Embryonic facial prominence (tissue), 1 donor: ENCODE measurements at regions not wholly inside any gene's neighbourhood (a gene's known extent, or its start where the extent isn't known, plus 50 kb on each side); places are given as distances from the start of the nearest gene placed in this dataset.

Experiments
- DNase-seq: peaks from one replicate; pipeline ENCODE4 v3.0.0-alpha.2; 2016; ENCODE audit errors: extremely low spot score

DNA sequence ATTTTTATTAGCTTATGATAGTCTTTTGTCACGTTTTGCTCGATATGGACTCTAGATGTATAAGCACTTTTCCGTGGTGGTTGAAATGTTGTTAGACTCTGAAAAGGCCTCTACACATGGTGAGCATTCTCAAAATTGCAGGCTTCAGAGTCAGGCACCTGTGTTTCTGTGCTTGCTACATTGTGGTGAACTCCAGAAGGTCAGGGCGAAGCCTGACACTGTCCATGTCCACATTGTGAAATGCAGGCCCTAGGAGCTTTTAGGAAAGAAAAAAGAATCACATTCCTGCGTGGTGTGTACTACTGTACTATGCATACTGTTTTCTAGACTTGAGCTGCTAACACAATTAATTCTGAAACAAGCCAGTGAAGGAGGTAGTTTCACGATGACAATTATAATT, 86.3 kb downstream of the HS3ST1 start:
- no peak for DNase-seq

- no peak for DNase-seq
These were observed 87.2 kb downstream of the HS3ST1 start for GRCh38 chr4:11341337-11342043.

DNA sequence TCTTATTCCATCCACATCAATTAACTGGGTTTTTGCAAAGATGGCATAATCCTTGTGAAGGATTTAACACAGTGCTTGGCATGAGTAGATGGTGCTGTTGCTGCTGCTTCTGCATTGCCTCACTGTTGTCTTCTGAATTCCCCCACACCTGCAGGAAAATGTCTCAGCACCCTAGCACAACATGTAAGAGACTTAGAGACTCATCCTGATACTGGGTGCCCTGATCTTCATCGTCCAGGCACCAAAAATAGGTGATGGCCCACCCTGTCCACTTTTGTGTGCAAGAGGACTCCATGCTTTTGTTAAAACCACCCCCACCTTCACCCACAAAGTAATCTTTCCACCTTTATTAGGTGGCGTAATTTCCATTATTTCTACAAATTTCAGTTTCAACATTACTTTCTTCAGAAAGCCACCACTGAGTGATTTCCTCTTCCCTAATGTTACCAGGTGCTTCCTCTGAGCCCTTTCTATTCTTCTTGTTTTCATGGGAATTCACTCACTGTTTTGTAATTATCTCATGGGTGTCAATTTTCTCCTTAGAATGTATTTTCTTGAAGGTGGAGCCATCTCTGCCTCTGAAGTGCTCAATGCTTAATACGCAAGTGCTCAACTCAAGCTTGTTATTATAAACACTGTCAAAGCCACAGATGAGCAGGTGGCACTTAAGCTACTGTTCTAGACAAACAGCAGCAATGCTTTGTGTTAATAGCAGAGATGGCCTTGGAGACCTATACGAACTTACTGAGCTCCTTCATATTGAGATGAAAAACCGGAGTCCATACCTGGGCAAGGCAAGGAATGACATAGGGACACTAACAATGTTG, 89.5 kb downstream of the HS3ST1 start:
- no peak for DNase-seq

DNA sequence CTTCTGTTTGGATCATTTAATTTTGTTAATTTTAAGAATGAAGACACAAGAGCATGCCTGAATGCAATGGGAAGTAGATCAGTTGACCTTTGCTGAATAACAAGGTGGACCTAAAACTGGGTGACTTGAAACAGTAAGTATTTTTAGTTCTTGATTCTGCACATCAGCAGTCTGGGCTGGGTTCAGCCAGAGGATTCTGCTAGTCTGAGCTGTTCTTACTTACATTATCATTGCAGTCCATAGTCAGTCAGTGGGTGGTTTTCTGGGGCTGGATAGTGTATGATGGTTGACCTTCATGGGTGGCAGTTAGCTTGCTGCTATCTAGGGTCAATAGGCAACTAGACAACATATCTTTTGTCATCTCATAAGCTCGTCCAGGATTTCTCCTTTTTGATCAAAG, 91.4 kb downstream of the HS3ST1 start:
- no peak for DNase-seq

- no peak for DNase-seq
These were observed 92.3 kb downstream of the HS3ST1 start for GRCh38 chr4:11336435-11336834.

DNA sequence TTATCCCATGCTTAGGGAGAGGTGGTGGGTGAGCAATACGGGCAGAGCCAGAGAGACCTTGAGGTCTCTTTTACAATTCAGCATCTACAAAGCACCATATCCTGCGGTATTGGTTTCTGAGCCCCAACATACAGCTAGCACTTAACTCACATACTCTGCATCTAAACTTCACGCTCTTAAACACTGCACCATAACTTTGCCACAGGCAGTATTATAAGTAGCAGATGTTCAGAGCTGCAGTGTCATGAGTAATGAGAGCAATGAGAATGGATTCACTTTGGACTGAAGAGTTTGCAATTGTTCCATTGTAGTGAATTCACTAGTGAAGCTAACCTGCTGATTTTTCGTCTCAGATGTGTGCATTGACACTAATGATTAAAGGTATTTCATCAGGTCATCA, 93.8 kb downstream of the HS3ST1 start:
- no peak for DNase-seq

- DNase-seq, result no peak
These were observed 100.3 kb downstream of the HS3ST1 start for GRCh38 chr4:11328401-11328800.

DNA sequence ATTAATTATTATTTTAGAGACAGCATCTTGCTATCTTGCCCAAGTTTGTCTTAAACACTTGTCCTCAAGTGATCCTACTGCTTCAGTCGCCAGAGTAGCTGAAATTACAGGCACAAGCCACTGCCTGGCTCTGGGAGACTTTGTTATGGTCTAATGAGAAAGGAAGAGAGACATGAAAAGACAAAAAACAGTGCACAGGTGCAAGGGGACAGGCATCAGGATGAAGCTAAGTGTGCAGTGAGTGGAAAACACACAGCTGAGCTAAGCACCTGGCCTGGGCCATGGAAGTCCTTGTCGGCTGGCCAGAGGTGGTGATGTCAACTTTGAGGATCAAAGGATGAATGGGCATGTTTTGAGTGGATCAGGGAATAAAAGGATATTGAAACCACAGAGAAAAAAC, 102.7 kb downstream of the HS3ST1 start:
- DNase-seq, result no peak

- DNase-seq, result no peak
These were observed 104.9 kb downstream of the HS3ST1 start for GRCh38 chr4:11323771-11324170.

GRCh38 chr4:11313157-11313943, 115.3 kb downstream of the HS3ST1 start:
- no peak for DNase-seq

GRCh38 chr4:11312389-11312788, 116.3 kb downstream of the HS3ST1 start:
- no peak for DNase-seq

DNA sequence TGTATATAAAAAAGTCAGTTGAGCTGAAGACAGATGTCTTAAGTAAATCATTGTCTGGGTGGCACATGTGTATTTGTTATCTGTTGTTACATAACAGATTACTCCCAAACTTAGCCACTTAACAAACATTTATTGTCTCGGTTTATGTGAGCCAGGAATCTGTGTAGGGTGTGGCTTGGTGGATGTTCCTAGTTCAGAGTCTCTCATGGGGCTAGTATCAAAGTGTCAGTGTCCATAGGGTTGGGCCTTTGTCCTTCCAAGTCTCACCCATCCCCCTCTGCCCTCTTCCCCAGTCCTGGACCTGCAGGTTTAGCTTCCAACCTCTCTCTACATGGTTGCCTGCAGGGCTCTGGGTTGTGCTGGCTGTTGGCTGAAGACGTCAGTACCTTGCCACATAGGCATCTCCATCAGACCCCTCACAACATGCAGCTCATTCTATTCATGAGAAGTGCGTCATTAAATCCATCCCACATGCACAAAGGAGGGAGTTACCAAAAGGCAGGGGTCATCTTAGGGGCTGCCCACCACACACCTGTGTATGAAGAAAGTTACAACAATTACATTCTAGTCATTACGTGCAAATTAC, 127.5 kb downstream of the HS3ST1 start:
- DNase-seq, result no peak

DNA sequence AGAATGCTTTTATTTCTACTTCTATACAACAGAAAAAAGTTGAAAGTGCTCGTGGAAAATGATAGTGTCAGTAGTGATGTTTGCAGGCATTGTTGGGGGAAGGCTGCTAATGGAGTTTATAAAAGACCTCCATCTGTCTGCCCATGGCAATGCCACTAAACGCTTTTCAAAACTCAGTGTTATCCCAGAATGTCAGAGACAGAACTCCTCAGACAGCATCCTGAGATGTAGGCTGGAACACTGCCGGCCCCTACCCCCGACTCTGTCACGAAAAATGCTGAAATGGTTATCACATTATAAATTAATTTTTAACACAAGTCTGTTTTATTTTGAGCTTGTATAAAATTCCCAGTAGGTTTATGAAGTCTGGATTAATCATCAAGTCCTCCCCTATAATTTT, 128.9 kb downstream of the HS3ST1 start:
- no peak for DNase-seq

GRCh38 chr4:11299016-11299415, 129.7 kb downstream of the HS3ST1 start:
- no peak for DNase-seq

DNA sequence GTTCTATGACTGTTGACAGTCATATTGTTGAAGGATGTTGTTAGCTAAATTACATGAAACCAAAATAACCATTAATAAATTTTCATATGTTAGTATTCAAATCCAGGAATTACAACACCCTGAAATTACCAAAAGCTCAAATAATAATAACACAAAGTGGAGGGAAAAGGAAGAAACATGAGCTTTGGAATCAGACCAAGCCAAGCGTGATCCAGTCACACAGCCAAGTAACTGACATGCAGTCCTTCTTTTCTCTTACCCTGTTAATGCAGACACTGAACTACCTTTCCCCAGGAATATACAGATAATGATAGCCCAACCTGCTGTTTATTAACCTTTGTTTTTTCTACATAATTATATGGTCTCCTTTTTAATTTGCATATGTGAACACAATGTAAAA, 130.2 kb downstream of the HS3ST1 start:
- no peak for DNase-seq

- DNase-seq, result no peak
These were observed 131.1 kb downstream of the HS3ST1 start for GRCh38 chr4:11297627-11298026.

DNA sequence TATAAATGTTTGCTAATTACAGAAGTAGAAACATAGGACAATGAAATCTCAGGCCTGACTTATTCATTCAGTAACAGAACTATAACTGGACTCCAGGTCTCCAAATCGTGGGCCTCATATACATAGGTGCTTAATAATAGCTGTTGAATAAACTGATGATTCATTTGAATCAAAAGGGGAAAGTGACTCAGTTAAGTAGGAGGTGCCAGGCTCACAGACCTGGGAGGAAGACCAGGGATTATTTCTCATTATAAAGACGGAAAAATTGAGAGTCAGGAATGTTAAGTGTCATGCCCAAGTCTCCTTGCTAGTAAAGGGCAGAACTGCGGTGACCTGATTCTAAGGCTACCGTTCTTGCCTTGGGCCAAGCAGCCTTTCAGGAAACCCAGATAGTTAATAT, 131.5 kb downstream of the HS3ST1 start:
- DNase-seq, result no peak

- DNase-seq, result no peak
These were observed 134.8 kb downstream of the HS3ST1 start for GRCh38 chr4:11293866-11294265.

GRCh38 chr4:11287055-11287454, 141.6 kb downstream of the HS3ST1 start:
- DNase-seq, result no peak

- DNase-seq, result no peak
These were observed 142.2 kb downstream of the HS3ST1 start for GRCh38 chr4:11286533-11286932.

DNA sequence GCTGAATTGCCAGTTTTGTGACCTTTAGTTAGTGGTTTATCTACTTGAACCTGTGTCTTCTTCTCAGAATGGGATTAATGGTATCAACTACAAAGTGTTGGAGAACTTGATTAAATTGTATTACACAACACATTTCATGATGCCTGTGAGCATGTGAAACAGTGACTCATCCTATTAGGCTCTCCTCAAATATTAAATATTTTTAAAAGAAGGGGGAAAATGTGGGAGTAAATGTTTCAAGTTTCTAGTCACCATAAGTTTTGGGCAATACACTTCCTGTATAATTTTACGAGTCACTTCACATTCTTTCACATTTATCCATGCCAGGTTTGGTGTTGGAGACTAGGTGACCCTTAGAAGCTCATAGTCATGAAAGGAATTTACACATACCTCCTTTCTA, 147.0 kb downstream of the HS3ST1 start:
- DNase-seq, result no peak

DNA sequence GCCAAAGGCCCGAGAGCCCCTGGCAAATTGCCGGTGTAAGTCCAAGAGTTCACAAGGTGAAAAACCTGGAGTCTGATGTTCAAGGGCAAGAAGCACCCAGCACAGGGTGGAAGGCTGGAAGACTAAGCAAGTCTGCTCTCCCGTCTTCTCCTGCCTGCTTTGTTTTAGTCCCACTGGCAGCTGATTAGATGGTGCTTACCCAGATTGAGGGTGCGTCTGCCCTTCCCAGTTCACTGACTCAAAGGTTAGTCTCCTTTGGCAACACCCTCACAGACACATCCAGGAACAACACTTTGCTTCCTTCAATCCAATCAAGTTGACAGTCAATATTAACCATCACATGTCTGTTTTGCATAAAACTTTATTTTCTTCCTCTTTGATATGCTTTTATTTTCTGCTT, 157.4 kb downstream of the HS3ST1 start:
- no peak for DNase-seq
